ENCODE measurements at regions not wholly inside any gene's neighbourhood (a gene's known extent, or its start where the extent isn't known, plus 50 kb on each side); places are given as distances from the start of the nearest gene placed in this dataset.

DNA sequence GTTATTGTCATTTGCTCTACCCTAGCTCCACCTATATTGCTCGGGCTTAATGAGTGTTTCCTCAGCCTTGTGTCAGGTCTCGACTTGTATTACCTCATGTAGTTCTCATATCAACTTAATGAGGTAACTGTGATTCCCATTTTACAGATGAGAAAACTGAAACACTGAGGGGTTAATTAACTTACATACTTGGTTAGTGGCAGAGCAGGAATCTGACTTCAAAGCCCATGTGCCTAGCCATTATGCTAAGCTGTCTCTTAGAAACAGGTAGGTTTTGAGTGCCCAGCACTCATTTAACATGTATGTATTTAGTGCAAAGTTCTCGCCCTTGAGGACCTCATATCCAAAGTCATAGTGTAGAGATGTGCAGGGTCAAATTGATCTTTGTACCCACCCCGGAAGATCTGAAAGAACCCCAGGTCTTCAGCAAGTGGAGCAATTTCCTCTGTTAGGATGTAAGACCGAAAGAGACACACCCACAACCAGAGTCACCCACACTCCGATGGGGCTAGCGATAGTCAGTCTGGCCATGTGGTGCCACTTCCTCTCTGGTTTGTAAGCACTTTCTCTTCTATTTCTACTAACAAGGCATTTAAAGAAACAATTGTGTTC lies 121.0 kb upstream of the SLC39A10 start (continued):
- TF ChIP-seq RAD21 (IDR thresholded peaks at IDR 0.05; ENCODE audit: insufficient read depth, low read depth, low read length): peak; percentile 15; the same call in 1 of the 2 replicates
- TF ChIP-seq, protein P1, sequence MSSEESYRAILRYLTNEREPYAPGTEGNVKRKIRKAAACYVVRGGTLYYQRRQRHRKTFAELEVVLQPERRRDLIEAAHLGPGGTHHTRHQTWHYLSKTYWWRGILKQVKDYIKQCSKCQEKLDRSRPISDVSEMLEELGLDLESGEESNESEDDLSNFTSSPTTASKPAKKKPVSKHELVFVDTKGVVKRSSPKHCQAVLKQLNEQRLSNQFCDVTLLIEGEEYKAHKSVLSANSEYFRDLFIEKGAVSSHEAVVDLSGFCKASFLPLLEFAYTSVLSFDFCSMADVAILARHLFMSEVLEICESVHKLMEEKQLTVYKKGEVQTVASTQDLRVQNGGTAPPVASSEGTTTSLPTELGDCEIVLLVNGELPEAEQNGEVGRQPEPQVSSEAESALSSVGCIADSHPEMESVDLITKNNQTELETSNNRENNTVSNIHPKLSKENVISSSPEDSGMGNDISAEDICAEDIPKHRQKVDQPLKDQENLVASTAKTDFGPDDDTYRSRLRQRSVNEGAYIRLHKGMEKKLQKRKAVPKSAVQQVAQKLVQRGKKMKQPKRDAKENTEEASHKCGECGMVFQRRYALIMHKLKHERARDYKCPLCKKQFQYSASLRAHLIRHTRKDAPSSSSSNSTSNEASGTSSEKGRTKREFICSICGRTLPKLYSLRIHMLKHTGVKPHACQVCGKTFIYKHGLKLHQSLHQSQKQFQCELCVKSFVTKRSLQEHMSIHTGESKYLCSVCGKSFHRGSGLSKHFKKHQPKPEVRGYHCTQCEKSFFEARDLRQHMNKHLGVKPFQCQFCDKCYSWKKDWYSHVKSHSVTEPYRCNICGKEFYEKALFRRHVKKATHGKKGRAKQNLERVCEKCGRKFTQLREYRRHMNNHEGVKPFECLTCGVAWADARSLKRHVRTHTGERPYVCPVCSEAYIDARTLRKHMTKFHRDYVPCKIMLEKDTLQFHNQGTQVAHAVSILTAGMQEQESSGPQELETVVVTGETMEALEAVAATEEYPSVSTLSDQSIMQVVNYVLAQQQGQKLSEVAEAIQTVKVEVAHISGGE (CRISPR knock-in tag; IDR thresholded peaks at IDR 0.05): no peak
- no peak for TF ChIP-seq JUND (IDR thresholded peaks at IDR 0.05; ENCODE audit: low read depth, low read length)
- TF ChIP-seq STAT1 (conservative IDR thresholded peaks at IDR 0.05): no peak
- TF ChIP-seq IRF5 (IDR thresholded peaks at IDR 0.05; ENCODE audit: borderline replicate concordance): no peak
- peak; percentile 83 for TF ChIP-seq MXI1 (IDR thresholded peaks at IDR 0.05; ENCODE audit: low read depth, low read length)
- no peak for TF ChIP-seq ZNF384 (IDR thresholded peaks at IDR 0.05; ENCODE audit: borderline replicate concordance, low read depth, low read length)
- TF ChIP-seq FOS (IDR thresholded peaks at IDR 0.05; ENCODE audit: borderline replicate concordance, extremely low read depth, insufficient read length): no peak
- TF ChIP-seq MEF2B (IDR thresholded peaks at IDR 0.05; ENCODE audit: partially characterized antibody, poor library complexity, severe bottlenecking): no peak
- no peak for TF ChIP-seq CEBPB (IDR thresholded peaks at IDR 0.05; ENCODE audit: borderline replicate concordance in 1 of 2, low read depth in 2 of 2, low read length in 2 of 2)
- TF ChIP-seq CBFB (IDR thresholded peaks at IDR 0.05; ENCODE audit: low read depth): no peak
- TF ChIP-seq ZBED1 (IDR thresholded peaks at IDR 0.05; ENCODE audit: borderline replicate concordance): no peak; the same call in 1 of the 2 replicates
- no peak for TF ChIP-seq SMARCA5 (IDR thresholded peaks at IDR 0.05)
- no peak for TF ChIP-seq NFIC (IDR thresholded peaks at IDR 0.05; ENCODE audit: low read depth, low read length)
- no peak for TF ChIP-seq ZNF207 (IDR thresholded peaks at IDR 0.05; ENCODE audit: borderline replicate concordance)
- TF ChIP-seq, protein P2, sequence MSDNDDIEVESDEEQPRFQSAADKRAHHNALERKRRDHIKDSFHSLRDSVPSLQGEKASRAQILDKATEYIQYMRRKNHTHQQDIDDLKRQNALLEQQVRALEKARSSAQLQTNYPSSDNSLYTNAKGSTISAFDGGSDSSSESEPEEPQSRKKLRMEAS (IDR thresholded peaks at IDR 0.05; ENCODE audit: low read depth, low read length): peak; percentile 58; the same call in 1 of the 2 replicates
- TF ChIP-seq NR2C1 (IDR thresholded peaks at IDR 0.05): no peak
- peak; percentile 67 to 70; a peak in 3 of 4 replicates for TF ChIP-seq IKZF2 (IDR thresholded peaks at IDR 0.05)
- TF ChIP-seq, protein P3, sequence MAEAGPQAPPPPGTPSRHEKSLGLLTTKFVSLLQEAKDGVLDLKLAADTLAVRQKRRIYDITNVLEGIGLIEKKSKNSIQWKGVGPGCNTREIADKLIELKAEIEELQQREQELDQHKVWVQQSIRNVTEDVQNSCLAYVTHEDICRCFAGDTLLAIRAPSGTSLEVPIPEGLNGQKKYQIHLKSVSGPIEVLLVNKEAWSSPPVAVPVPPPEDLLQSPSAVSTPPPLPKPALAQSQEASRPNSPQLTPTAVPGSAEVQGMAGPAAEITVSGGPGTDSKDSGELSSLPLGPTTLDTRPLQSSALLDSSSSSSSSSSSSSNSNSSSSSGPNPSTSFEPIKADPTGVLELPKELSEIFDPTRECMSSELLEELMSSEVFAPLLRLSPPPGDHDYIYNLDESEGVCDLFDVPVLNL (IDR thresholded peaks at IDR 0.05; ENCODE audit: low read depth, low read length): no peak
- TF ChIP-seq, protein P4, sequence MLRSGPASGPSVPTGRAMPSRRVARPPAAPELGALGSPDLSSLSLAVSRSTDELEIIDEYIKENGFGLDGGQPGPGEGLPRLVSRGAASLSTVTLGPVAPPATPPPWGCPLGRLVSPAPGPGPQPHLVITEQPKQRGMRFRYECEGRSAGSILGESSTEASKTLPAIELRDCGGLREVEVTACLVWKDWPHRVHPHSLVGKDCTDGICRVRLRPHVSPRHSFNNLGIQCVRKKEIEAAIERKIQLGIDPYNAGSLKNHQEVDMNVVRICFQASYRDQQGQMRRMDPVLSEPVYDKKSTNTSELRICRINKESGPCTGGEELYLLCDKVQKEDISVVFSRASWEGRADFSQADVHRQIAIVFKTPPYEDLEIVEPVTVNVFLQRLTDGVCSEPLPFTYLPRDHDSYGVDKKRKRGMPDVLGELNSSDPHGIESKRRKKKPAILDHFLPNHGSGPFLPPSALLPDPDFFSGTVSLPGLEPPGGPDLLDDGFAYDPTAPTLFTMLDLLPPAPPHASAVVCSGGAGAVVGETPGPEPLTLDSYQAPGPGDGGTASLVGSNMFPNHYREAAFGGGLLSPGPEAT (IDR thresholded peaks at IDR 0.05; ENCODE audit: low read depth): peak; percentile 52; the same call in 1 of the 2 replicates
- peak; percentile 75 for TF ChIP-seq RAD51 (IDR thresholded peaks at IDR 0.05)

Data from GM12878 (cell line).